ENCODE measurements at regions not wholly inside any gene's neighbourhood (a gene's known extent, or its start where the extent isn't known, plus 50 kb on each side); places are given as distances from the start of the nearest gene placed in this dataset.

GRCh38 chr16:61295311-61295710, 740.9 kb downstream of the CDH8 start:
- no peak for TF ChIP-seq CTCF (conservative IDR thresholded peaks at IDR 0.05 in 1 of 2, IDR thresholded peaks at IDR 0.05 in 1 of 2; ENCODE audit: extremely low read depth in 1 of 2, insufficient read depth in 1 of 2, low read depth in 1 of 2, low read length in 2 of 2)
- TF ChIP-seq EZH2 (IDR thresholded peaks at IDR 0.05; ENCODE audit: borderline replicate concordance, low read length) = no peak
